Amniotic epithelial cell (primary cell): ENCODE measurements at regions not wholly inside any gene's neighbourhood (a gene's known extent, or its start where the extent isn't known, plus 50 kb on each side); places are given as distances from the start of the nearest gene placed in this dataset.

Experiments used
- DNase-seq: peaks from one replicate; pipeline ENCODE4 v3.0.0-alpha.2; 2010; ENCODE audit warnings: low read depth

- DNase-seq, result no peak
Observed at GRCh38 chr16:72404299-72404698, 232.3 kb upstream of the PMFBP1 start.

GRCh38 chr16:72401084-72401361 lies 229.1 kb upstream of the PMFBP1 start:
- DNase-seq, result no peak

GRCh38 chr16:72400257-72401083 lies 228.5 kb upstream of the PMFBP1 start:
- peak; percentile 60 for DNase-seq

- no peak for DNase-seq
Observed at GRCh38 chr16:72399811-72400210, 227.9 kb upstream of the PMFBP1 start.

GRCh38 chr16:72397876-72398275 lies 225.9 kb upstream of the PMFBP1 start:
- DNase-seq, result peak; percentile 6

GRCh38 chr16:72394526-72394925 lies 222.6 kb upstream of the PMFBP1 start:
- no peak for DNase-seq

- no peak for DNase-seq
Observed at GRCh38 chr16:72389791-72390190, 217.8 kb upstream of the PMFBP1 start.

- DNase-seq, result no peak
Observed at GRCh38 chr16:72388007-72388406, 216.1 kb upstream of the PMFBP1 start.

- no peak for DNase-seq
Observed at GRCh38 chr16:72384651-72385050, 212.7 kb upstream of the PMFBP1 start.

GRCh38 chr16:72380283-72380682 lies 208.3 kb upstream of the PMFBP1 start:
- peak; percentile 8 for DNase-seq

GRCh38 chr16:72373201-72373600 lies 201.2 kb upstream of the PMFBP1 start:
- DNase-seq, result no peak

- peak; percentile 51 for DNase-seq
Observed at GRCh38 chr16:72372087-72373045, 200.4 kb upstream of the PMFBP1 start.

GRCh38 chr16:72371307-72372086 lies 199.5 kb upstream of the PMFBP1 start:
- peak; percentile 95 for DNase-seq

- no peak for DNase-seq
Observed at GRCh38 chr16:72369274-72369673, 197.3 kb upstream of the PMFBP1 start.

GRCh38 chr16:72367851-72368250 lies 195.9 kb upstream of the PMFBP1 start:
- DNase-seq, result no peak

- DNase-seq, result no peak
Observed at GRCh38 chr16:72362973-72363372, 191.0 kb upstream of the PMFBP1 start.

- DNase-seq, result no peak
Observed at GRCh38 chr16:72362476-72362875, 190.5 kb upstream of the PMFBP1 start.

GRCh38 chr16:72357910-72358309 lies 186.0 kb upstream of the PMFBP1 start:
- DNase-seq, result peak; percentile 93

- DNase-seq, result peak; percentile 91
Observed at GRCh38 chr16:72355561-72355960, 183.6 kb upstream of the PMFBP1 start.

GRCh38 chr16:72349719-72350118 lies 177.8 kb upstream of the PMFBP1 start:
- no peak for DNase-seq

- no peak for DNase-seq
Observed at GRCh38 chr16:72332926-72333325, 161.0 kb upstream of the PMFBP1 start.

GRCh38 chr16:72324578-72324977 lies 152.6 kb upstream of the PMFBP1 start:
- no peak for DNase-seq
